ENCODE measurements at regions not wholly inside any gene's neighbourhood (a gene's known extent, or its start where the extent isn't known, plus 50 kb on each side); places are given as distances from the start of the nearest gene placed in this dataset.

- WGBS = 64% methylated on average over 3 of the region's 3 CpGs
- Histone ChIP-seq H3K27ac (no peak overlapping the region), H3K9me3 (no peaks in the 10 kb centered on the region), H3K4me3 (no peak overlapping the region), H3K36me3 (no peaks in the 10 kb centered on the region), H3K27me3 (replicated peaks; ENCODE audit: insufficient read depth) (no peaks in the 10 kb centered on the region), H3K4me1 (replicated peaks) (no peaks in the 10 kb centered on the region)
- intact Hi-C loops (cut with DNase I) = no loop called here
- DNase-seq (ENCODE audit: low spot score) = no peak
- no peak for TF ChIP-seq POLR2AphosphoS5 (IDR thresholded peaks at IDR 0.05)
- TF ChIP-seq CTCF (IDR thresholded peaks at IDR 0.05) = no peak
- no peak for TF ChIP-seq POLR2A (IDR thresholded peaks at IDR 0.05)
These were observed 128.2 kb downstream of the TMEM30B start for GRCh38 chr14:61152851-61153364.

- no peak overlapping the region for H3K27ac ChIP-seq
- no peak overlapping the region for H3K4me3 ChIP-seq
- TF ChIP-seq POLR2A (IDR thresholded peaks at IDR 0.05) (no peak), POLR2AphosphoS5 (IDR thresholded peaks at IDR 0.05) (no peak), CTCF (IDR thresholded peaks at IDR 0.05) (no peak)
- H3K27me3 ChIP-seq (replicated peaks; ENCODE audit: insufficient read depth) = no peaks in the 10 kb centered on the region
- no peaks in the 10 kb centered on the region for H3K9me3 ChIP-seq
- intact Hi-C loops (cut with DNase I) = no loop called here
- no peaks in the 10 kb centered on the region for H3K4me1 ChIP-seq (replicated peaks)
- no peak for DNase-seq (ENCODE audit: low spot score)
- H3K36me3 ChIP-seq = no peaks in the 10 kb centered on the region
- WGBS = 59% methylated on average over 4 of the region's 4 CpGs
These were observed 129.9 kb downstream of the TMEM30B start for GRCh38 chr14:61151251-61151650.

GRCh38 chr14:61150851-61151250 lies 130.3 kb downstream of the TMEM30B start:
- H3K36me3 ChIP-seq = no peaks in the 10 kb centered on the region
- no peak overlapping the region for H3K4me3 ChIP-seq
- no peaks in the 10 kb centered on the region for H3K4me1 ChIP-seq (replicated peaks)
- no peak for DNase-seq (ENCODE audit: low spot score)
- H3K9me3 ChIP-seq = no peaks in the 10 kb centered on the region
- intact Hi-C loops (cut with DNase I) = no loop called here
- TF ChIP-seq CTCF (IDR thresholded peaks at IDR 0.05) (no peak), POLR2A (IDR thresholded peaks at IDR 0.05) (no peak)
- no peaks in the 10 kb centered on the region for H3K27me3 ChIP-seq (replicated peaks; ENCODE audit: insufficient read depth)
- 69% methylated on average over 3 of the region's 3 CpGs for WGBS
- no peak overlapping the region for H3K27ac ChIP-seq

GRCh38 chr14:61149896-61150295 lies 131.2 kb downstream of the TMEM30B start:
- Histone ChIP-seq H3K4me1 (replicated peaks) (no peaks in the 10 kb centered on the region), H3K27ac (no peak overlapping the region), H3K4me3 (no peak overlapping the region), H3K36me3 (no peaks in the 10 kb centered on the region), H3K27me3 (replicated peaks; ENCODE audit: insufficient read depth) (no peaks in the 10 kb centered on the region), H3K9me3 (no peaks in the 10 kb centered on the region)
- DNase-seq (ENCODE audit: low spot score) = no peak
- intact Hi-C loops (cut with DNase I) = no loop called here
- TF ChIP-seq CTCF (IDR thresholded peaks at IDR 0.05) (no peak), POLR2A (IDR thresholded peaks at IDR 0.05) (no peak), POLR2AphosphoS5 (IDR thresholded peaks at IDR 0.05) (no peak)

GRCh38 chr14:61148742-61149350 lies 132.3 kb downstream of the TMEM30B start:
- Histone ChIP-seq H3K27me3 (replicated peaks; ENCODE audit: insufficient read depth) (no peaks in the 10 kb centered on the region), H3K27ac (no peak overlapping the region), H3K36me3 (no peaks in the 10 kb centered on the region), H3K9me3 (no peaks in the 10 kb centered on the region), H3K4me1 (replicated peaks) (no peaks in the 10 kb centered on the region), H3K4me3 (no peak overlapping the region)
- TF ChIP-seq POLR2AphosphoS5 (IDR thresholded peaks at IDR 0.05) = no peak
- no peak for TF ChIP-seq CTCF (IDR thresholded peaks at IDR 0.05)
- no peak for TF ChIP-seq POLR2A (IDR thresholded peaks at IDR 0.05)
- DNase-seq (ENCODE audit: low spot score) = no peak
- WGBS = 96% methylated on average over 4 of the region's 4 CpGs
- intact Hi-C loops (cut with DNase I) = no loop called here
